RKO (cell line): ENCODE measurements at regions not wholly inside any gene's neighbourhood (a gene's known extent, or its start where the extent isn't known, plus 50 kb on each side); places are given as distances from the start of the nearest gene placed in this dataset.
"Not testable (repeated sequence)": the region's sequence is repeated elsewhere in the genome, so short reads cannot be mapped to it uniquely, and the experiment has no call there.

Experiments used
- DNase-seq: peaks from one replicate; pipeline ENCODE4 v3.0.0-alpha.2; 2016; ENCODE audit warnings: low spot score

DNA sequence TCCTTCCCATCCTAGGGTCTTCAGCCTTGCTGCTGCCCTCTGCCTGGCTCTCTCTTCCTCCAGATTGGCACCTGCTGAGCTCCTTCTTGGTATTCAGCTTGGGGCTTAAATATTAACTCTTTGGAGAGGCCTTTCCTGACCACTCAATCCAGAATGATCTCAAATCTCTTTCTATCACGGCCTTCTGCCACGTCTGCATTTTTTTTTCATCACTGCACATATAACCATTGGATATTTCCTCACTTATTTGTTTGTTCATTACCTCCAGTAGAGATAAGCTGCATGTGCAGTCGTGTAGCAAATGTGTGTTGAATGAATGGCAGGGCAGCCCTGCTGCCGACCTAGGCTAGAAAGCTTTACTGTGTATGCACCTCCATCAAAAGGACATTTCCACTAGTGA, 51.6 kb upstream of the MPP7 start:
- no peak for DNase-seq

DNA sequence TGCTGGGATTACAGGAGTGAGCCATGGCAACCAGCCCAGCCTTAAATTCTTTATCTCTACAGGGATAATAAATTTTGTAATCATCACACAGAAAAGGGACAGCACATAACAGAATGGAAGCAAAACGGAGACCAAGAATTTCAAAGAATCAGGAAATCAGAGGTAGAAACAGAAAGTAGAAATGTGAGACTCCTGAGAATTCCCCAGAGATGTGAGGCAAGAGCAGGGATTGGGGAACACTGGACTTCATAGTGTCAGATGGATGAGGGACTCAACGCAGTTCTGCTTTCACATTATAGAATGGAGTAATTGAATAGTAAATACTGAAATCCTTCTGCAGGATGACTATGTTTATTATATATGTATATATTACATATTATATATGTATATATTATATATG, 52.5 kb upstream of the MPP7 start:
- DNase-seq = no peak

DNA sequence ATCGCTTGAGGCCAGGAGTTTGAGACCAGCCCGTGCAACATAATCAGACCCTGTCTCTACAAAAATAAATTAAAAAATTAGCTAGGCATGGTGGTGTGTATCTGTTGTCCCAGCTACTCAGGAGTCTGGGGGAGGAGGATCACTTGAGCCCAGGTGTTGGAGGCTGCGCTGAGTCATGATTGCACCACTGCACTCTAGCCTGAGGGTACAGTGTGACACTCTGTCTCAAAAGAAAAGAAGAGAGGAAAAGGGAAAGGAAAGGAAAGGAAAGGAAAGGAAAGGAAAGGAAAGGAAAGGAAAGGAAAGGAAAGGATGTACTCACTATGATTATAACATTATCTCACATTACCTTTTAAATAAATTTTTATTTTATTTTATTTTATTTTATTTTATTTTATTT, 56.5 kb upstream of the MPP7 start:
- DNase-seq = no peak

DNA sequence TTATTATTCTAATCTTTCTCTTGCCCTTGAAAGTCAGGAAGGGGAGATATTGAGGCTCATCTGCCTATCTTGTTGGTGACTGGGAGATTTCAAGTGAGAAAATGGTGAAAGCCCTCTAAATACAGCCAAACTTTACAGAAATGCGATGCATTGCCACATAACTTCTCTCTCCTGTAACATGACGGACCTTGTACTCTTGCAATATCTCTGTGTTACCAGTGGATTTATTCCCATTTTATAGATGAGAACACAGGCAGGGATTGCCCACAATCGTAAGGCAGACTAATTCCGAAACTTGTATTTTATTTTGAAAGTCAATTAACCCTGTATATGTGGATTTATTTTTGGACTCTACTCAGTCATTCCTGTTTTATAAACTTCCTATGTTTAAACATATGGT, 57.3 kb upstream of the MPP7 start:
- DNase-seq = no peak

DNA sequence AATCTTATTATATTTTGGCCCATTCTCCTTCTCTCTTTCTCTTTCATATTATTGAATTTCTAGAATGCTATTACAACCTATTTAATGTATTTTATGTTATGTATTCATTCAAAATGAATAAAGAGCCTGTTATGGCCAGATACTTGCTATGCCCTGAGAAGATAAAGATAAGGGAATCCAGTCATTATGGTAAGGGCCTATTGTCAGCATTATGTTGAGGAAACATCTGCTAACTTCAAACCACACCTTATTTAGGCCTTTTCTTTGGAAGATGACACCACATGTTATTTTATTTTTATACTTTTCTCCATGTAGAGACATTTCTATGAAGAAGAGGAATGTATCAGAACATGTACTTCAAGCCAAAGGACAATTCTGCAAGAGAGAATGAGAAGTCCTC, 60.5 kb upstream of the MPP7 start:
- no peak for DNase-seq

DNA sequence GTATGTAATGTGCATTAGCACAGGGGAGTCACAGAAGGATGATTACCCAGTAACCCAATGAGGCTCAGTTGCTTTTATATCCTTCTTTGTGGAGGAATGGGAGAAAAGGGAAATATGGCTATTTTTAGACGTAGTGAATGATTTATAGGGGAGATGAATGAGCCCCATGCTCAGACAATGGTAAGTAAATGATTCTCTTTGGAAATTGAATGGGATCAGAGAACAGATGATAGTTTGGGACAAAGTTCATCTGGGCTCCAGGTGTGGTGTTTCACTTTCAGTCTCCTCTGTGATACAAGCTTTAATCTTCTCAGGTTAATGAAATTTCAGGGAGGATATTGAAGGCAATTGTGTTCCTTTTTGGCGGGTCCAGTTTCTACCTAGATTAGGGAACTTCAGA, 63.0 kb upstream of the MPP7 start:
- DNase-seq = no peak

GRCh38 chr10:28366994-28367393, 64.1 kb upstream of the MPP7 start:
- DNase-seq = no peak

DNA sequence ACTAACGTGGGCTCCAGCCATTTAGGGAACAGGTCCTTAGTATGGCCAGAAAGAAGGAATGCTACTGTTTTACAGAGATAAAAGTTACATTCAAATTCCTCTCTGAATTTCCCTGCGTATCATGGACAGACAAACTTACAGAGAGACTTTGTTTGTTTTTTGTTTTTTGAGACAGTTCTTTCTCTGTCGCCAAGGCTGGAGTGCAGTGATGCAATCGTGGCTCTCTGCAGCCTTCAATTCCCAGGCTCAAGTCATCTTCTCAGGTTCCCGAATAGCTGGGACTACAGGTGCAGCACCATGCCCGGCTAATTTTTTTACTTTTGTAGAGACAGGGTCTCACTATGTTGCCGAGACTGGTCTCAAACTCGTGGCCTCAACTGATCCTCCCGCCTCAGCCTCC, 64.5 kb upstream of the MPP7 start:
- DNase-seq = no peak

- no peak for DNase-seq
Measured at GRCh38 chr10:28367929-28368484, 65.1 kb upstream of the MPP7 start.

DNA sequence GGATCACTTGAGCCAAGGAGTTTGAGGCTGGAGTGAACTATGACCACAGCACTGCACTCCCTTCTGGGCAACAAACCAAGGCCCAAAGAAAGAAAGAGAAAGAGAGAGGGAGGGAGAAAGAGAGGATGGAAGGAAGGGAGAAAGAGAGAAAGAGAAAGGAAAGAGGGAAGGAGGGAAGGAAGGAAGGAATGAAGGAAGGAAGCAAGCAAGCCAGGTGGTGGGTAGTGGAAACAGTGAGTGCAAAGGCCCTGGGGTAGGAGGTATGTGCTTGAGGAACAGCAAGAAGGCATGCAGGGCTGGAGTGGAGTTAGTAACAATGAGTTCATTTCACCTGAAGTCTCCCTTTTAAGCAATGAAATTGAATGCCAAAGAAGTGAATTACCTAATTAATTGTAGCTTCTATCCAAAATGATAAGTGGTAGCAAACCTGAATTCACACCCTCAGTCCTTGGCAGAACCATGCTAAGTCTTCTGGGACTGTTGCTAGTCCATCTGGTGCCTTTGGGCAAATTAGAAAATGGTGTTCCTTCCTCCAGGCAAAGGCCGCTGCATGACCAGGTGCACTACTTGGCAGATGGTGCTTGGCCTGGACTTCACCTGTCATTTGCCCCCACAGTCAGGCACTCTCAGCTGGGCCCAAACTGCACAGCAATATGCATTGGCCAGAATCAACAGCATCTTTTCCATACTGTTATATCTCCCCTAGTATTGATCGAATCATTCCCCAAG, 67.4 kb upstream of the MPP7 start:
- no peak for DNase-seq

DNA sequence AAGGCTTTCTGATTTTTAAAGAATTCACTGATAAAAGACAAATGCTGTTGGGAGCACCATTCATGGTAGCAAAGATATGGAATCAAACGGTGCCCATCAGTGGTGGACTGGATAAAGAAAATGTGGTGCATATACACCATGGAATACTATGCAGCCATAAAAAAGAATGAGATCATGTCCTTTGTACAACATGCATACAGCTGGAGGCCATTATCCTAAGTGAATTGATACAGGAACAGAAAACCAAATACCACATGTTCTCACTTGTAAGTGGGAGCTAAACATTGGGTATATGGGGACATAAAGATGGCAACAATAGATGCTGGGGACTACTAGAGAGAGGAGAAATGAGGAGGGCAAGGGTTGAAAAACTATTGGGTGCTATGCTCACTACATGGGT, 68.8 kb upstream of the MPP7 start:
- DNase-seq = not testable (repeated sequence)

GRCh38 chr10:28374036-28374435, 71.2 kb upstream of the MPP7 start:
- no peak for DNase-seq

DNA sequence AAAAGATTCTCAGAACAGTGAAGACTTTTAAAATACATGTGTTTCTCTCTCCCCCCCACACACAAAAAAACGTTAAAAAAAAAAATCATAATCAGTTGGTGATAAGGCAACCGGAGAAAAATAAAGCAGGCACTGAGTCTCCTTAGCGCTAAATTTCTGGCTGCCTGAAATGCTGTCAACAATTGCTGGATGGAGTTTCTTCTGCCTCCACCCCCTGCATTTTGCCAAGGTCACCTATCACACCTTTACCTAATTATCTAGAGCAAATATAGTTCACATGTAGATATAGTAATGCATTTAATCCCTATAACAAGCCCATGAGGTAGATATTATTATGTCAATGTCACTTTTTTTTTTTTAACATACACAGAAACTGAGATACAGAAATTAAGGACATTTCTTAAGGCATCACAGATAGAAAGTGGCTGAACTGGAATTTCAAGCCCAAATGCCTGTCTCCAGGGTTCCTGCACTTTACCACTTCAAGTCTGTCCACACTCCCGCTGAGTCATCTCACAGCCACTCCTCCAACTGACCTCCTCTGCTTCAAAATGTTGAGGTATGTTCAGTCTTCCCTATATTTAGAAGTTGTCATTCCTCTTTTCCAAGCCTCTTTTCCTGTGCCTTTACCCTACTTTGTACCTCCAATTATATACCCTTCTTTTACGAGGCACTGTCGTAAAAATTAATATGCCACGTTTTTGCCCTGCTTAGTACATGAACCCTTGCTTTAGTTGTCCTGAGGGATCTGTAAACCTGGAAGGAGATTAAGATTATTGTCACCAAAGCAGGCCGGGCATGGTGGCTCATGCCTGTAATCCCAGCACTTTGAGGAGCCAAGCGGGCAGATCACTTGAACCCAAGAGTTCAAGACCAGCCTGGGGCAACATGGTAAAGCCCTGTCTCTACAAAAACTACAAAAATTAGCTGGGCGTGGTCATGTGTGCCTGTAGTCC, 72.8 kb upstream of the MPP7 start:
- DNase-seq = peak; percentile 16

- DNase-seq = no peak
Measured at GRCh38 chr10:28378986-28379585, 76.2 kb upstream of the MPP7 start.

DNA sequence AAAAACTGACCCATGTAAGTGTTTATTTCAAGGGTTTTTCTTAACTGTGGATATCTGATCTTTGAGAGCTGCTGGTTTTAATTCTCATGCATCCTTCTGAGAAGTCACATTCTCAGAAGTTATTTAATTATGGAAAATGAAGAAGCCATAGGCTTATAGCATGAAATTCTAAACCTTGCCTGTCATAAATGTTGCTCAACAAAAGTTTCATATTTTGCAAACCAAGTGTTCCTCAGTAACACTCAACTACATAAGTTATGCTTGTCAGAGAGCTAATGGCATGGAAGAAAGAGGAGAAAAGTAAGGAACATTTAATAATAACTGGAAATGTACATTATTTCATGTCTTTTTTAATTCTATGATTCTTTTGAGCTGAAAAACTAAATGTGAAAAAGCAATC, 78.6 kb upstream of the MPP7 start:
- no peak for DNase-seq

DNA sequence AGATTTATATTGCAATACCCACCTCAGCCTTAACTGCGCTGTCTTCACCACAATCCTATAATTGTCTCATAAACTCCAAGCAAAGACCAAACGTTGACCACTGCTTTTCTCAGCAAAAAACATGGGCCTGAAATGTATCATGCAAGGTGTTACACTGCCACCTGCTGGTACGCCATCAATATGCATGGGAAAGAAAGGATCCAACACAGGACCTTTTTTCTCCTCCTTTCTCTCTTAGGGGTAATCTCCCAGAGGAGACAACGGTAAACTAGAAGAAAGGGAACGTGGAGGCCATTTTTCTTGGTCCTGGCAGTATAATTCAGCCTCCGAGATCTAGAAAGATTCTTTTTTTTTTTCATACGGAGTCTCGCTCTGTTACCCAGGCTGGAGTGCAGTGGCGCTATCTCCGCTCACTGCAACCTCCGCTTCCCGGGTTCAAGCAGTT, 79.1 kb upstream of the MPP7 start:
- DNase-seq = peak; percentile 93

DNA sequence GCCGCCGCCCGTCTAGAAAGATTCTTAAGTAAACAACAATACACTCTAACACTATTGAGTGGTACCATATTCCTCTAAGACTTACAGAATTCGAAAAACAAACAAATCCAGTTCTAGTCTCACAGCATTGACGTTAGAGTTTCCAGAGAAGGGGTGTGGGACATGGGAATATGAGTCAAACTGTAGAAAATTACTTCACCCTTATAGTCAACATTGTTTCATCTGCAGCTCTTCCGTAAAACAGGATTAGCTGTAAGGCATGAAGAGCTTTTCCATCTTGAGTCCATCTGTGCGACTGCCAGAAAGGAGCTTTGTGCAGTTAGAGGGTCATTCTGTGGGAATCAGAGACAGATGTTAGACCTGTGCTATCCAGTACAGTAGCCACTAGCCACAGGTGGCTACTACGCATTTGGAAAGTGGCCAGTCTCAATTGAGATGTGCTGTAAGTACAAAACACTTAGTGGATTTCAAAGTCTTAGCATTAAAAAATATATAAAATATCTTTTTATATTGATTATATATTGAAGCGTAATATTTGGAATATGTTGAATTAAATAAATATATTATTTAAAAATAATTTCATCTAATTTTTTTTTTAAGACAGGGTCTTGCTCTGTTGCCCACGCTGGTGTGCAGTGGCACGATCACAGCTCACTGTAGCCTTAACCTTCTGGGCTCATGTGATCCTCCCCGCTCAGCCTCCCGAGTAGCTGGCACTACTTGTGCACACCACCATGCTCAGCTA, 79.8 kb upstream of the MPP7 start:
- DNase-seq = peak; percentile 24

DNA sequence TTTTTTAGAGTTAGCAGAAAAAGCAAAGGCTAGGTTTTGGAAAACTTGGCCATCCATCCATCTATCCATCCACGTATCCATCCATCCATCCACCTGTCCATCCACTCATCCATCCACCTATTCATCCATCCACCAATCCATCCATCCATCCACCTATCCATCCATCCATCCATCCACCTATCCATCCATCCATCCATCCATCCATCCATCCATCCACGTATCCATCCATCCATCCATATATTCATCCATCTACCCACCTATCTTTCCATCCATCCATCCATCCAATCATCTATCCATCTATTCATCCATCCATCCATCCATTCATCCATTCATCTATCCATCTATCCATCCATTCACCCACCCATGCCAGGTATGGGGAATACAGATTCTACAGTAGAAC, 81.7 kb upstream of the MPP7 start:
- no peak for DNase-seq

DNA sequence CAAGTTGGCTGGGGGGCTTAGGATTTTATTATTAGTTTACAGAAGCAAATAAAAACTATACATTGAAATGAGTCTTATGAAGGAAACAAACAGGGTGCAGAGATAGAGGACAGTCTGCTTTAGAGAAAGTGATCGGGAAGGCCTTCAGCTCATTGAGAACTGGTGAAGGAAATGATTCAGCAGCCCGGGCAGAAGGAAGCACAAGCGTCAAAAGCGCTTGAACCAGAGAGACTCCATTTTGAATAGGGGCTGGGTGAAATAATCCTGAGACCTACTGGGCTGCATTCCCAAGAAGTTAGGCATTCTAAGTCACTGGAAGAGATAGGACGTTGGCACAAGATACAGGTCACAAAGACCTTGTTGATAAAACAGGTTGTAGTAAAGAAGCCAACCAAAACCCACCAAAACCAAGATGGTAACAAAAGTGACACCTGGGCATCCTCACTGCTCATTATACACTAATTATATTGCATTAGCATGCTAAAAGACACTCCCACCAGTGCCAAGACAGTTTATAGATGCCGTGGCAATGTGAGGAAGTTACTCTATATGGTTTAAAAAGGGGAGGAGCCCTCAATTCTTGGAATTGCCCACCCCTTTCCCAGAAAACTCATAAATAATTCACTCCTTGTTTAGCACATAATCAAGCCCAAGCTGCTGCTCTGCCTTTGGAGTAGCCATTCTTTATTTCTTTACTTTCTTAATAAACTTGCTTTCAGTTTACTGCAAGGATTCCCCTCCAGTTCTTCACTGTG, 83.1 kb upstream of the MPP7 start:
- no peak for DNase-seq

- no peak for DNase-seq
Measured at GRCh38 chr10:28386503-28386868, 83.6 kb upstream of the MPP7 start.

DNA sequence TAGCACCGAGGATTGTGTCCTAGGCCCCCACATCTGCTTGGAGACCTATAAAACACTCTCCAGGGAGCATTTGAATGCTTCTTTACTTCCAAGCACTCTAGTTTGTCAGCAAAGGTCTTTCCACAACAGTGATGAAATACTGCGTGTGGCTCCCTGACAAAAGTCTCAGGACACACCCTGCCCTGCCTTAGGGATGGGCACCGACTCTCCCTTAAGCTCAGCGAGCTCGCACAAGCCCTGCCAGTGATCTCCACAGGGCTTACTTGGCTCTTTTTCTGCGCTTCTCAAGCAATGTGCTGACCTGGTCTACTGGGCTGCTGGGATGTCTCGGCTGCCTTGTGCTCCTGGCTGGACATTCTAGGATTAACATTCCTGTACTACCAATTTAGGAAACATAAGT, 84.3 kb upstream of the MPP7 start:
- no peak for DNase-seq
